GM18951 (cell line): ENCODE measurements at regions not wholly inside any gene's neighbourhood (a gene's known extent, or its start where the extent isn't known, plus 50 kb on each side); places are given as distances from the start of the nearest gene placed in this dataset.

Experiments
- POLR2A ChIP-seq: IDR thresholded peaks from 4 replicates; pipeline ENCODE4 v1.6.1; 2011; ENCODE audit warnings: mild to moderate bottlenecking; ENCODE audit not compliant: insufficient read length, insufficient read depth; ENCODE audit errors: extremely low read depth
- in situ Hi-C: fragments of 300-500 bp; cut with MboI; formaldehyde crosslinking; loops from one replicate; pipeline ENCODE4 v1.12.0; 2022; ENCODE audit warnings: low sequenced_read_pairs, mixed read lengths, inconsistent platforms; ENCODE audit not compliant: unreplicated experiment

GRCh38 chr2:43055985-43056384 lies 170.4 kb downstream of the ZFP36L2 start:
- in situ Hi-C loops, result no loop called here
- no peak for TF ChIP-seq POLR2A

- in situ Hi-C loops, result no loop called here
- TF ChIP-seq POLR2A, result no peak
Measured at GRCh38 chr2:43055086-43055912, 171.1 kb downstream of the ZFP36L2 start.

GRCh38 chr2:43054367-43054766 lies 172.0 kb downstream of the ZFP36L2 start:
- TF ChIP-seq POLR2A, result no peak
- in situ Hi-C loops, result no loop called here

GRCh38 chr2:43052944-43053306 lies 173.5 kb downstream of the ZFP36L2 start:
- TF ChIP-seq POLR2A, result no peak
- in situ Hi-C loops, result no loop called here

- no peak for TF ChIP-seq POLR2A
- in situ Hi-C loops, result no loop called here
Measured at GRCh38 chr2:43052204-43052943, 174.0 kb downstream of the ZFP36L2 start.

GRCh38 chr2:43051338-43051737 lies 175.1 kb downstream of the ZFP36L2 start:
- TF ChIP-seq POLR2A, result no peak
- in situ Hi-C loops, result no loop called here

- no peak for TF ChIP-seq POLR2A
- in situ Hi-C loops, result no loop called here
Measured at GRCh38 chr2:43050866-43051265, 175.5 kb downstream of the ZFP36L2 start.

- TF ChIP-seq POLR2A, result no peak
- in situ Hi-C loops, result no loop called here
Measured at GRCh38 chr2:43049836-43050801, 176.3 kb downstream of the ZFP36L2 start.

- in situ Hi-C loops, result no loop called here
- no peak for TF ChIP-seq POLR2A
Measured at GRCh38 chr2:43047187-43047780, 179.1 kb downstream of the ZFP36L2 start.

- no peak for TF ChIP-seq POLR2A
- in situ Hi-C loops, result no loop called here
Measured at GRCh38 chr2:43045866-43046265, 180.5 kb downstream of the ZFP36L2 start.

GRCh38 chr2:43044093-43044681 lies 182.2 kb downstream of the ZFP36L2 start:
- in situ Hi-C loops, result no loop called here
- no peak for TF ChIP-seq POLR2A

- no peak for TF ChIP-seq POLR2A
- in situ Hi-C loops, result no loop called here
Measured at GRCh38 chr2:43043553-43043870, 182.9 kb downstream of the ZFP36L2 start.

- in situ Hi-C loops, result no loop called here
- no peak for TF ChIP-seq POLR2A
Measured at GRCh38 chr2:43041661-43042360, 184.6 kb downstream of the ZFP36L2 start.
